ENCODE measurements at regions not wholly inside any gene's neighbourhood (a gene's known extent, or its start where the extent isn't known, plus 50 kb on each side); places are given as distances from the start of the nearest gene placed in this dataset.

DNA sequence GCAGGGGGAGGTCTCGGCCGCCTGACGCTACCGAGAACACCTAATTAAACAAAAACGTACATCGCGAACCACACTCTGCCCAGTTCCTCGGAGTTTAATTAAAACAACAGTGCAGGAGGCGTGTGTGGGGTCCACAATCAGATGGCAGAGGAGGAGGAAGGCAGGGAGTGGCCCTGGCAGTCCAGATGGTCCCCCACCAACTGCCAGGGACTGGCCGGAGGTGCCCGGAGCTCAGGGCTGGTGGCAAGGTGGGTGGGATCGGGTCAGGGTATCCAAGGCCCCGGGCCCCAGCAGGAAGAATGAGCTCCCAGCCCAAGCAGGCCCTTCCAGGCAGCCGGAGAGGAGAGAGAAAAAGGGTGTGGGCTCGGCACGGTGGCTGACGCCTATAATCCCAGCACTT lies 71.3 kb downstream of the PTPRS start:
- TF ChIP-seq CTCF (IDR thresholded peaks at IDR 0.05; ENCODE audit: insufficient read depth, low read depth, low read length) = no peak
- TF ChIP-seq EZH2 (IDR thresholded peaks at IDR 0.05; ENCODE audit: insufficient read depth, low read length) = no peak

Measured in astrocyte (in vitro differentiated cells and primary cell).